ENCODE measurements at regions not wholly inside any gene's neighbourhood (a gene's known extent, or its start where the extent isn't known, plus 50 kb on each side); places are given as distances from the start of the nearest gene placed in this dataset.
A peak's percentile ranks its signal among the peaks of the same experiment; 100 is the strongest.

DNA sequence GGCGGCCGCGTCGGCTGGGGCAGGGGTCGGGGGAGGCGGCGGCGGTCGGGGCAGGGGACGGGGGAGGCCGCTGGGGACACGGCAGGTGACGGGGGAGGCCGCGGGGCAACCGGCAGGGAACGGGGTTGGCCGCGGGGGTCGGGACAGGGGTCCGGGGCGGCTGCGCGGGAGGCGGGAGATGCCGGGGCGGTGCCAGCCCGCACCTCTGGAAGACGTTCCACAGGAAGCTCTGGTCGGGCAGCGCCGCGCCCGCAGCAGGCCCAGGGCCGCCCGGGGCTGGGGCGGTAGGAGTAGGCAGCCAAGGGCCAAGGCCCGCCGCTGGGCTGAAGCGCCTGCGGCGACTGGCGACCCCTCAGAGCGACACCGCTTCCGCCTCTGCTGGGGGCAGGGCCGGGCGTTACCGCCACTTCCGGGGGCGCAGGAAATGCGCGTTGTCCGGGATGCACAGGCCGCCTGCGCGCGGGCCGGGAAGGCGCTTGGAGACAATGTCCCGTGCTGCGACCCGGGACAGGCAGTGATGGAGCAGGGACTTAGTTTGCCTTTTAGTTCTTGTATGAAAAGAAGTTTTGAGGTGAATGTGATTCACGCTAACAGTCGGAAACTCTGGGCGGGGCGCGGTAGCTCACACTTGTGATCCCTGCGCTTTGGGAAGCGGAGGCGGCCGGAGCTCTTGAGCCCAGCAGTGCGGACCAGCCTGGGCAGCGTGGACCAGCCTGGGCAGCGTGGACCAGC lies 110.0 kb upstream of the LPCAT1 start (continued):
- TF ChIP-seq, protein P1, sequence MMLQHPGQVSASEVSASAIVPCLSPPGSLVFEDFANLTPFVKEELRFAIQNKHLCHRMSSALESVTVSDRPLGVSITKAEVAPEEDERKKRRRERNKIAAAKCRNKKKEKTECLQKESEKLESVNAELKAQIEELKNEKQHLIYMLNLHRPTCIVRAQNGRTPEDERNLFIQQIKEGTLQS (IDR thresholded peaks at IDR 0.05; ENCODE audit: borderline replicate concordance, extremely low read depth, low read depth, low read length), result peak; percentile 10; the same call in 1 of the 2 replicates
- peak; percentile 95 for TF ChIP-seq IKZF1 (conservative IDR thresholded peaks at IDR 0.05)
- no peak for TF ChIP-seq SP1 (IDR thresholded peaks at IDR 0.05; ENCODE audit: low read depth, low read length)
- no peak for TF ChIP-seq TCF7 (IDR thresholded peaks at IDR 0.05; ENCODE audit: borderline replicate concordance)
- no peak for TF ChIP-seq BRCA1 (IDR thresholded peaks at IDR 0.05; ENCODE audit: low read depth, low read length)
- TF ChIP-seq CHD4 (IDR thresholded peaks at IDR 0.05), result no peak
- no peak for TF ChIP-seq CBX5 (IDR thresholded peaks at IDR 0.05; ENCODE audit: low read depth)
- TF ChIP-seq, protein P2, sequence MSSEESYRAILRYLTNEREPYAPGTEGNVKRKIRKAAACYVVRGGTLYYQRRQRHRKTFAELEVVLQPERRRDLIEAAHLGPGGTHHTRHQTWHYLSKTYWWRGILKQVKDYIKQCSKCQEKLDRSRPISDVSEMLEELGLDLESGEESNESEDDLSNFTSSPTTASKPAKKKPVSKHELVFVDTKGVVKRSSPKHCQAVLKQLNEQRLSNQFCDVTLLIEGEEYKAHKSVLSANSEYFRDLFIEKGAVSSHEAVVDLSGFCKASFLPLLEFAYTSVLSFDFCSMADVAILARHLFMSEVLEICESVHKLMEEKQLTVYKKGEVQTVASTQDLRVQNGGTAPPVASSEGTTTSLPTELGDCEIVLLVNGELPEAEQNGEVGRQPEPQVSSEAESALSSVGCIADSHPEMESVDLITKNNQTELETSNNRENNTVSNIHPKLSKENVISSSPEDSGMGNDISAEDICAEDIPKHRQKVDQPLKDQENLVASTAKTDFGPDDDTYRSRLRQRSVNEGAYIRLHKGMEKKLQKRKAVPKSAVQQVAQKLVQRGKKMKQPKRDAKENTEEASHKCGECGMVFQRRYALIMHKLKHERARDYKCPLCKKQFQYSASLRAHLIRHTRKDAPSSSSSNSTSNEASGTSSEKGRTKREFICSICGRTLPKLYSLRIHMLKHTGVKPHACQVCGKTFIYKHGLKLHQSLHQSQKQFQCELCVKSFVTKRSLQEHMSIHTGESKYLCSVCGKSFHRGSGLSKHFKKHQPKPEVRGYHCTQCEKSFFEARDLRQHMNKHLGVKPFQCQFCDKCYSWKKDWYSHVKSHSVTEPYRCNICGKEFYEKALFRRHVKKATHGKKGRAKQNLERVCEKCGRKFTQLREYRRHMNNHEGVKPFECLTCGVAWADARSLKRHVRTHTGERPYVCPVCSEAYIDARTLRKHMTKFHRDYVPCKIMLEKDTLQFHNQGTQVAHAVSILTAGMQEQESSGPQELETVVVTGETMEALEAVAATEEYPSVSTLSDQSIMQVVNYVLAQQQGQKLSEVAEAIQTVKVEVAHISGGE (CRISPR knock-in tag; IDR thresholded peaks at IDR 0.05), result peak; percentile 59
- TF ChIP-seq NR2C1 (IDR thresholded peaks at IDR 0.05), result peak; percentile 33; the same call in 1 of the 2 replicates
- peak; percentile 72 for TF ChIP-seq YY1 (IDR thresholded peaks at IDR 0.05; ENCODE audit: low read depth, low read length)
- TF ChIP-seq ZNF274 (IDR thresholded peaks at IDR 0.05; ENCODE audit: insufficient read depth, insufficient read length), result no peak
- no peak for TF ChIP-seq ATF7 (IDR thresholded peaks at IDR 0.05; ENCODE audit: low read depth)
- no peak for TF ChIP-seq EZH2 (IDR thresholded peaks at IDR 0.05; ENCODE audit: borderline replicate concordance, control insufficient read depth, low read depth, low read length)
- peak; percentile 54; the same call in 1 of the 2 replicates for TF ChIP-seq CBFB (IDR thresholded peaks at IDR 0.05; ENCODE audit: low read depth)
- TF ChIP-seq ZBED1 (IDR thresholded peaks at IDR 0.05; ENCODE audit: borderline replicate concordance), result no peak
- no peak for TF ChIP-seq MEF2A (IDR thresholded peaks at IDR 0.05; ENCODE audit: insufficient read depth, low read depth, low read length)
- no peak for TF ChIP-seq RBBP5 (conservative IDR thresholded peaks at IDR 0.05)
- TF ChIP-seq MEF2B (IDR thresholded peaks at IDR 0.05; ENCODE audit: partially characterized antibody, poor library complexity, severe bottlenecking), result no peak
- TF ChIP-seq GABPA (IDR thresholded peaks at IDR 0.05; ENCODE audit: low read depth), result peak; percentile 89
- TF ChIP-seq RFX5 (IDR thresholded peaks at IDR 0.05; ENCODE audit: low read depth, low read length), result 0 out of 2 replicates have a peak, but pooled peaks have one; percentile 9
- TF ChIP-seq, protein P3, sequence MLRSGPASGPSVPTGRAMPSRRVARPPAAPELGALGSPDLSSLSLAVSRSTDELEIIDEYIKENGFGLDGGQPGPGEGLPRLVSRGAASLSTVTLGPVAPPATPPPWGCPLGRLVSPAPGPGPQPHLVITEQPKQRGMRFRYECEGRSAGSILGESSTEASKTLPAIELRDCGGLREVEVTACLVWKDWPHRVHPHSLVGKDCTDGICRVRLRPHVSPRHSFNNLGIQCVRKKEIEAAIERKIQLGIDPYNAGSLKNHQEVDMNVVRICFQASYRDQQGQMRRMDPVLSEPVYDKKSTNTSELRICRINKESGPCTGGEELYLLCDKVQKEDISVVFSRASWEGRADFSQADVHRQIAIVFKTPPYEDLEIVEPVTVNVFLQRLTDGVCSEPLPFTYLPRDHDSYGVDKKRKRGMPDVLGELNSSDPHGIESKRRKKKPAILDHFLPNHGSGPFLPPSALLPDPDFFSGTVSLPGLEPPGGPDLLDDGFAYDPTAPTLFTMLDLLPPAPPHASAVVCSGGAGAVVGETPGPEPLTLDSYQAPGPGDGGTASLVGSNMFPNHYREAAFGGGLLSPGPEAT (IDR thresholded peaks at IDR 0.05; ENCODE audit: low read depth), result 0 out of 2 replicates have a peak, but pooled peaks have one; percentile 24
- no peak for TF ChIP-seq YBX1 (IDR thresholded peaks at IDR 0.05)
- no peak for TF ChIP-seq BMI1 (IDR thresholded peaks at IDR 0.05; ENCODE audit: borderline replicate concordance)
- TF ChIP-seq, protein P4, sequence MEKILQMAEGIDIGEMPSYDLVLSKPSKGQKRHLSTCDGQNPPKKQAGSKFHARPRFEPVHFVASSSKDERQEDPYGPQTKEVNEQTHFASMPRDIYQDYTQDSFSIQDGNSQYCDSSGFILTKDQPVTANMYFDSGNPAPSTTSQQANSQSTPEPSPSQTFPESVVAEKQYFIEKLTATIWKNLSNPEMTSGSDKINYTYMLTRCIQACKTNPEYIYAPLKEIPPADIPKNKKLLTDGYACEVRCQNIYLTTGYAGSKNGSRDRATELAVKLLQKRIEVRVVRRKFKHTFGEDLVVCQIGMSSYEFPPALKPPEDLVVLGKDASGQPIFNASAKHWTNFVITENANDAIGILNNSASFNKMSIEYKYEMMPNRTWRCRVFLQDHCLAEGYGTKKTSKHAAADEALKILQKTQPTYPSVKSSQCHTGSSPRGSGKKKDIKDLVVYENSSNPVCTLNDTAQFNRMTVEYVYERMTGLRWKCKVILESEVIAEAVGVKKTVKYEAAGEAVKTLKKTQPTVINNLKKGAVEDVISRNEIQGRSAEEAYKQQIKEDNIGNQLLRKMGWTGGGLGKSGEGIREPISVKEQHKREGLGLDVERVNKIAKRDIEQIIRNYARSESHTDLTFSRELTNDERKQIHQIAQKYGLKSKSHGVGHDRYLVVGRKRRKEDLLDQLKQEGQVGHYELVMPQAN (conservative IDR thresholded peaks at IDR 0.05), result 0 out of 2 replicates have a peak, but pooled peaks have one; percentile 53
- peak; percentile 43 to 70; a peak in 2 of 4 replicates for TF ChIP-seq BHLHE40 (IDR thresholded peaks at IDR 0.05; ENCODE audit: borderline replicate concordance in 1 of 2, low read depth in 2 of 2, low read length in 1 of 2)

Measured in GM12878 (cell line).